Dedifferentiated amniotic fluid mesenchymal stem cell (primary cell): ENCODE measurements at regions not wholly inside any gene's neighbourhood (a gene's known extent, or its start where the extent isn't known, plus 50 kb on each side); places are given as distances from the start of the nearest gene placed in this dataset.
"Not testable (repeated sequence)": the region's sequence is repeated elsewhere in the genome, so short reads cannot be mapped to it uniquely, and the experiment has no call there.

Source experiments
- DNase-seq: peaks from one replicate; pipeline ENCODE4 v3.0.0-alpha.2; 2016; ENCODE audit errors: extremely low spot score

DNA sequence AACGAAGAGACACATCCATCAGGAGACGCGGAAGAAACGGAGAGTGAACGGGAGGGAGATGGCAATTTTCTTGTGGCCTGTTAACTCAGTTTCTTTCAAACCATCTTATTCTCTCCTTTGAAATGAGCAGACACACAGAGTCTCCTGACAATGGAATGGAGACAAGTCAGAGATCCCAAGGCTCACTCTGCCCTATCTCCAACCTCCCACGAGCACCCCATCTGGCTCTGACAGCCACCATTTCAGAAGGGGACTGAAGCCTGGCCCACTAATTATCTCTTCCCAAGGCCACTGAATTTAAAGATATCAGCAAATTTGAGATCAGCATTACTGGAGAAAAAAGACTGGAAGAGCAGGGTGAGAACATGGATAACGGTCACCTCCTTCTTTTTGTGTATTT is 215.6 kb downstream of the DHX15 start:
- DNase-seq, result no peak

DNA sequence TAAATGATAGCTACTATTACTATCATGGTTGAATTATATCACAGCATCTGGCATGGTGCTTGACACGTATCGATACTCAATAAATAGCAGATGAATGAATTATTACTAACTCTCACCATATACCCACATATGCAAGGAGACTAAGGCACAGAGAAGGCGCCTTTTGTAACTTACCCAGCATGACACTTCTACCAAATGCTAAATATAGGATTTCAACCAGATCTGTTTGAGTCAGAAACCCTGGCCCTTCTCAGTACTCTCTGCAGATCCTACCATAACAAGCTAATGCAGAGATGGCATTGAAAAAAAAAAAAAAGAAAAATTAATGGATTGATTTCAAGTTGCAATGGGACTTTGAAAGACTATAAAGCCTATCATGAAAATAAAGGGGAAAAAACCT is 219.5 kb downstream of the DHX15 start:
- no peak for DNase-seq

DNA sequence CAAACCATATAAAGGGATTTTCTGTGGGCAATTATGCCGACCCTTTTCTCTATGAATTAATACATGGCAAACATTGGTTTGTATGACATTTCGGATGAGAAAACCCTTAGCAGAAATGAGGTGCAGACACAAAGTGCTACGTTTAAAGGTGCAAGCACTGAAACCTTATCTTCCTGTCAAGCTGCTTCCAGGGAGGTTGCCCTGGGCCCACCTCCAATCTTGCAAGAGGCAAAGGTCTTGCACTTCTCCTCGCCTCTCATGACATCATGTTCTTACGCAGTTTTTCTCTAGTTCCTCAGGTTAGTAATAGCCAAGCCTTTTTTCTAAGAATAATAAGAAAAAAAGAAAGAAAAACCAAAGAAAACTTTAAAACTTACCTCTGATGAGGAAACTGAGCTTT is 220.1 kb downstream of the DHX15 start:
- DNase-seq, result no peak

DNA sequence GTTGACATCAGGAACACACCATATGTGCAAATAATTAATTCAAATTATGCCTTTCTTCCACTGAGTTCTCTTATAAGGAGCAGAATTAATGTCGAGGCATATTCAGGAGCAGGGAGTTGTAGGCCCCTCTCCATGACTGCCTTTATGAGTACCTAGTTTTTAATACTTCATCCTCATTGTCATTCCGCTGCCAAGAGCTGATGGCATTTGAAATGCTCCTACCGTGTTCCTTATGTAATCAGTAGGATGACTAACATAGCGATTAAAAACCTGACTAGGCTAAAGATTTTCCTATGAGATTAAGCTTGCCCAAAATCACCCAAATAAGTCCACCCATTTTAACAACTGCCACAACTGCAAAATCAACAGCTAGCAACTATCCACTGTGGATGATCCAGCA is 220.6 kb downstream of the DHX15 start:
- no peak for DNase-seq

DNA sequence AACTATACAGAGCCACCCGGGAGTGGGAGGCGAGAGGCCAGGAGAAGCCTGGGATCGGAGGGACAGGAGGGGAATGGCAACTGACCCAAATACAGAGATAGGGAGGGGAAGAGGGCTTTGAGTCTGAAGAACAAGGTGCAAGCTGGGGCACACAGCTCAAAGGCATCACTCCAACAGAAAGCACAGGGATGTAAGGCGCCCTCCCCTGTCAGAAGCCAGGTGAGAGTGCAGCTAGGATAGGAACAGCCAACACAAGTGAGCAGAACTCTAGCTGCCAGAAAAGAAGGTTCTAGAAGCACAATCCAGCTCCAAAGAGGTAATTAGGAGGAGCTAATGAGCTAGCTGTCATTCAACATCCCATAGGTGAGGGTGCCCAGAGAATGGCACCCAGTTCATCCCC is 232.2 kb downstream of the DHX15 start:
- no peak for DNase-seq

DNA sequence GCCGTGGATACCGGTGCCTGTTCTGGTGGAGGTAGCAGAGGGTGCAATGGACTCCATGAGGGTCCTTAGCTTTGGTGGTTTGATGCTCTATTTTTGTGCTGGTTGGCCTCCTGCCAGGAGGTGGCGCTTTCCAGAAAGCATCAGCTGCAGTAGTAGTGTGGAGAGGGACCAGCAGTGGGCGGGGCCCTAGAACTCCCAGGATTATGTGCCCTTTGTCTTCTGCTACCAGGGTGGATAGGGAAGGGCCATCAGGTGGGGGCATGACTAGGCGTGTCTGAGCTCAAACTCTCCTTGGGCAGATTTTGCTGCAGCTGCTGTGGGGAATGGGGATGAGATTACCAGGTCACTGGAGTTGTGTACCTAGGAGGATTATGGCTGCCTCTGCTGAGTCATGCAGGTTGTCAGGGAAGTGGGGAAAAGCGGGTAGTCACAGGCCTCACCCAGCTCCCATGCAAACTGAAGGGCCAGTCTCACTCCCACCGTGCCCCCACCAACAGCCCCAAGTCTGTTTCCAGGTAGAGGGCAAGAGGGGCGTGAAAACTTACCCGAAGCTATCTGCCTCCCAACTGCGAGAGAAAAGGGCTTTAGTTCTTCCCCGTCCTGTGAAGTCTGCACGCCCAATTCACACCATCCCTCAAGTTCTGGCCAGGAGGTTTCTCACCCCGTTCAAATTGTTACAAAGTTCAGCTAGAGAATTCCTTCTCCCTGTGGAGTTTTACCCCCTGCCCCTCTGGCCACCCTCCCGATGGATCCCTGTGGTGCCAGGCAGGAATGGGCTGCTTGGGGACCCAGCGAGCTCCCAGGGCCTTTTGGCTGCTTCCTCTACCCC is 235.0 kb downstream of the DHX15 start:
- DNase-seq, result not testable (repeated sequence)

DNA sequence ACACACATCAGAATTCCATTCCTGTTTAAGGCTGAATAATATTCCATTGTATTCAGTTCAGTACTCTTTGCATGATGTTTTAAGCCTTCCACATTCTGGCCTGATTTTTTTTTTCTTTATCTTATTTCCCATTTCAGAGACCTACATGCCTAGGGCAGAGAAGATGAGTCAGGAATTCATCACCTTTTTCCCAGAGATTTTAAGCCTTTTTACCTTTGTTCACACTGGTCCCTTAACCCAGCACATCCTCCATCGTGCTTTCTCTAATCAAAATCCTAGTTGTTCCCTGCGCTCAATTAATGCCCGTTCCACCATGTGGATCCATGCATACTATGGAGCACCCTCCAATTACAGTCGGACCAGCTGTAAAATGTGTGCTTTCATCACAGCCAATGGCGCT is 245.1 kb downstream of the DHX15 start:
- no peak for DNase-seq

DNA sequence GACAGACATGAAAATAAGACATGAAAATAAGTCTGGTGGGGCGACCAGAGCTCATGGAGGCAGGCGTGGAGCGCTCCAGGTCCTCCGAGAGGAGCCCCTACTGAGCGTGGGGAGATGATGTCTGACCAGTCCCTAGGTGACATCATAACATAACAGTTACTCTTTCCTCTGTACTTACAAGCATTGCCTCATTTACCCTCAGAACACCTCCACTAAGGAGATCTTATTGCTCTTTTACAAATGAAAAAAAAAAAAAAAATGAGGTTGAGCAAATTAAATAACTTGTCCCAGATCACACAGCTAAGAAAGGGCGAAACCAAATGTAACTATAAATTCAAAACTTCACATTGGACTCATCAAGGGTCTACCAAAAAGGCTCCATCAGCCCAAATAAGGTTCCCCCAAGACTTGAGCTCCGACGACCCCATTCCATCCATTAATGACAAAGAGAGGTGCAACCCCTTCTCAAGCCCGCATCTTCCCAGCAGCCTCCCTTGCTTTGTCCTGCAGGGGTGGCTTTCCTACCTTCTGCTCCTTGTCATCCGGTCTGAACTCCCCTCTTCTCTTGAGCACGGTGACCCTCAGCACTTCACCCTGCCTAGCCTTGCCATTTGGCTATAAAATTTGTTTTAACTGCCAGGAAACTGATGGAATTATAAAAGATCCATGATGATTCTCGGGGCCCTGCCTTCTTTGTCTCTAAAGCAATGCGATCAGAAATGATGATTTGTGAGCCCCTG is 246.7 kb downstream of the DHX15 start:
- DNase-seq, result no peak

DNA sequence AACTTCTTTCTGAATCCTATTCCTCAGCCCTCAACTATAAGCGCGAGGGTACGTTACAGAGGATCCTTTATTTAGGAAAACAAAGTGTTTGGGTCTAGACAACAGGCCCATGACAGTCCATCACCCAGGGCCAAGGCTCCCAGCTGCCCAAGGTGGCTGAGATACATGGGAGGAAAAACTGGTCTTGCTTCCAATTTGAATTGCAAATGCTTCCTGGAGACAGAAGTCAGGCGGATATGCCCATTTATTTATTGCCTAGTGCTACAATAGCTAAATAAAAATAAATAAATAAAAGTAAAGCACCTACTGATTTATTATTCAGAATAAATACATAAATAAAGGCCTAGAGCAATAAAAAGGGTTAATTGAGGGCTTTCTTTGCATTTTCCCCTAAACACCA is 248.7 kb downstream of the DHX15 start:
- DNase-seq, result no peak

DNA sequence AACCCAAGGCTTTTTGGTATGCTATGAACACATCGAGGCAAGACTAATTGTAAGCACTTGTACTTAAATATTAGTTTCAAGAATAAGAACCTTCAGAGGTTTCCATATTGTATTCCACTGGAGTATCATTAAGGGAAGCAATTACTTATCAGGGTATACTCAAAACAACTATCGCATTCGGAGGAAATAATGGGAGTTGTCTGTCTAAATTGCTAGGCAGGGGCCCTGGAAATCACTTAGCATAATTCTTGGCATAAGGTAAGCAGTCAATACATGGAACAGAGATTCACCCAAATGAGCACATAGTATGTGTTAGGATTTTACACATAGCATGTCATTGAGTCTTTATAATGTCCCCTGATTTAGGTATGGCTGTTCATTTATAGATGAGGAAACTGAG is 249.4 kb downstream of the DHX15 start:
- DNase-seq, result no peak

DNA sequence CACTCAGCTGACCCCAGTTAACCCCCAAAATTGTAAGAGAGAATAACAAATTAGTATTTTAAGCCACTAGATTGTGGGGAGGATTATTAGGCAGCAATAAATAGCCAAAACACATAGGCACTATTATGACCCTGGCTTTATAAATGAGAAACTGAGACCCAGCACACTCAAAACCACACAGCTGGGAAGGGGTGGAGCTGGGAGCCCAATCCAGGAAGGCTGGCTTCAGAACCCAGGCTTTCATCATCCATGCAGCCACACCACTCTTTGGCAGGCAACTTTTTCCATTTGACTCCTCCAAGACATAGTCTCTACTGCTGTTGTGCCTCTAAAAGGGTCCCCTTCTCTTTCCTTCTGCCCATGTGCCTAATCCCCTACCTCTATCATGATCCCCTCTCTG is 253.8 kb downstream of the DHX15 start:
- DNase-seq, result no peak

DNA sequence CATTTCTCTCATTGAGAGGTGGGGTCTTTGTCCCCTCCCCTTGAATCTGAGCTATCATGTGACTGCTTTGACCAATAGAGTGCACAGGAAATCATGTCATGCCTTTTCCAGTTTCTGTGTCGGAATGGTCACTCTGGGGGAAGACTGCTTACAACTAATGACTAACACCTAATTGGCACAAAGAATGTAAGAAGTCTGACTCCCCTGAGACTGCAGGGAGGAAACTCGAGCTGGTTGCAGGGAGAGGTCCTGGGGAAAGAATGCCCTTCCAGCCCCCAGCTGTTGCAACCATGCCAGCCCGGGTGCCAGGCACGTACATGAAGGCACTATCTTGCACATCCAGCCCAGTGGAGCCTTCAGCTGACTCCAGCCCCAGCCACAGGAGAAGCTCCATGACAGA is 254.2 kb downstream of the DHX15 start:
- no peak for DNase-seq

DNA sequence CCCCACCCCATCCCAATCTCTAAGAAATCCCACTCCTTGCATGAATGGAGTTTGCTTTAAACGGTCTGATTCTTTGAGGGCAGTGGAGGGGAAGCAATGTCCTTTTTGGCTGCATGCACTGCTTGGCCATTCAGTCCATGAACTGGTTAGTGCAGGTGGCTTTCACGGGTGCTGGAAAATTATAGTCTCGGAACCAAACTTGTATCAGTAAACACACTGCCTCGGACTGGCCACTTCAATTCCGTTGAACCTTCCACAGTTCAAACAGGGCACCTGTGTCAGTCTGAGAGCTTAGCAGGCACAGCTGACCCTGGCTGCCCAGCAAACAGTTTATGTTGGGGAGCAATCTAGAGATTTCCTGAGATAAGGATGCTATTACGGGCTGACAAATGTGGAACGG is 255.6 kb downstream of the DHX15 start:
- DNase-seq, result no peak

DNA sequence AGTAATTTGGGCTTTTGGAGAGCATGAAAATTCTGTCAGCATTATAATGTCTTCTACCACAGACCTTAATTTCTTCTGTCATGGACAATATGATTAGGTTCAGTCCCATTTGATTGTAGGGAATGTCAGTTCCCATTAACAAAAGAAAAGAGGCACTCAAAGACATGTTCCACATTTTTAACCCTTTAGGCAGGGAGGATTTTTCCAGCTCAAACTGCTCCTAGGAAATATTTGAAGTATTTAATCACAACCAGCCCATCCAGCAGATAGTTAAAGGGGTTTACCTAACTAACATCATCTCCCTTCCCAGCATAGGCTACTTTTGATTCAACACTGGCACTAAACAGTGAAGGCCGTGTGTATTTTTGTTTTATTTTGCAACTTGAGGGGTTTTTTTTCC is 256.0 kb downstream of the DHX15 start:
- no peak for DNase-seq

DNA sequence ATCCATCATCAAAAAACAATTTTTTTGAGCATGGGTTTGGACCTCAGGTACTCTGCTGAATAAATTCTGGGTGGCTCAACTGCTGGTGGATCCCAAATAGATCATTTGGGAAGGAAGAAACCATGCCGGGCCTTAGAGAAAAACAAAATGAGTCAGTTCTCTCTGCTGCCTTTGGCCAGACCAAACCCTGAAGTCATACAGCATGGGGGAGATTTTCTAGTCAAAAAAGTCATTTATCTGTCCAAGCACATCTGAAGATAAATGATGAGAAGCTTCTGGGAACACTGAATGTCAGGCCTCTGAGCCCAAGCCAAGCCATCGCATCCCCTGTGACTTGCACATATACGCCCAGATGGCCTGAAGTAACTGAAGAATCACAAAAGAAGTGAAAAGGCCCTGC is 261.4 kb downstream of the DHX15 start:
- DNase-seq, result no peak

DNA sequence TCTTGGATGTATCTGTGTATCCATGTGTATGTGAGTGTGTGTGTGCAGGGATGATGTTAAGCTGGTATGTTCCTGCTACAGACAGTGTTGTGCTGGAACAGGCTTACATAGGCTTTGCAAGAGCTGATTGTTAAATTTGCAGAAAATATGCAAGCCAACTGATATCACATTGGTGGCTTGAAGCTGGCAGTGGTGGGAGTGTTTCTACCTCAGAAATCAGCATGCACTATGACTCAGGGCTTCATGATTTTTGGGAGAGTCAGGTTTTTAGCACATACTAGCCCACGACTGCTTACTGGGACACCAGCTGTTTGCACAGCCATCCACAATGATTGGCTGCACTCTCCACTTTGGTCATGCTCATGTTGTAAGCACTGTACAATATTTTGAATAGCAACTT is 261.8 kb downstream of the DHX15 start:
- DNase-seq, result no peak

DNA sequence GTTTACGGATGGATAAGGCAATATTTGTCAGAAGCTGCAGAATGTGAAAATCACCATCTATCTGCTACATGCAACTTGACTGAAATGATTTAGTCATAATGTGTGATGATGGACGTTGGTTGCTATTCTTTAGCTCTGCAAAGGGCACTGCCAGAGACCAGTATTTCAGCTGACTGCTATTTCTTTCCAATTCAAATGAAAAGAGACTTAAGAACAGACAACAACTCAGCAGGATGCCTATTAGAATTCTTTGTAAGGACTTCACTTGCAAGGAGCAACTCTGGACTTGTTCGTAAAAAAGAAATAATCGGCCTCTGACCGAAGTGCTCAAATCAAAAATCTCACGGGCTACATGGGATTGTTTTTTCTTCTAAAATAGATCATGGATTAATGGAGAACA is 262.7 kb downstream of the DHX15 start:
- no peak for DNase-seq

DNA sequence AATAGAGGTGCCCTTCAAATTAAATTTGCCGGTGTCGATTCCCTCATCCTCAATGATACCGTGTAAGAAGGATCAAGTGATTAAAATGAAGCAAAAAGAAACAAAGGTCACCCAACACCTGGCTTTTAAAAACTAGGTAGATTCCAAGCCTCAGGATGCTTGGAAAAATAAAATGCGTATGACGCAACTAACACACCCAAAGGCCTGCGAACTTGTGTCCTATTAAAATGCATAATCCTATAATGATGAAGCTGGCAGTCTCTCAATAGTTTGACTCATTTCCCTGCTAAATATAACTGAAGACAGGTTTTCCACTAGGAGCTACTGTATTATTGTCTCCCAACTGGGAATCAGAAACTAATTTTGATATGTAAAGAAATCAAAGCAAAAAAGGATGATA is 263.2 kb downstream of the DHX15 start:
- DNase-seq, result no peak

DNA sequence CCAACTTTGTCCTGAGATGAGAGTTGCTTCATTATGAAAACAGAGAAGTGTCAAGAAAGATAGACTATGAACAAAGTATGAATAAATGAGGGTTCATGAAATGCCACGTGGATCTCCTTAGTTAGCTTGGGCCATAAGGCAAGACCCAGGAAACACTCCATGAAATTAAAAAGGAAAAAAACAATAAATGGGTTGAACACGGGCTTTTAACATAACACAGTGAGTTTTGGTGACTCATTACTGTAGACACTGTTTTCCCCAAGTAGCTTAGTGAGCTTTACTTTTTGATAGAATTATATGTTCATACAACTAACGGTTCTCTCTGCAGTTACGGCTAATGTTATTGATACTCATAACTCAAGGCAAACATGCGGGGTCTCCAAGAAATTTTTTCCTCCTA is 265.0 kb downstream of the DHX15 start:
- DNase-seq, result no peak

DNA sequence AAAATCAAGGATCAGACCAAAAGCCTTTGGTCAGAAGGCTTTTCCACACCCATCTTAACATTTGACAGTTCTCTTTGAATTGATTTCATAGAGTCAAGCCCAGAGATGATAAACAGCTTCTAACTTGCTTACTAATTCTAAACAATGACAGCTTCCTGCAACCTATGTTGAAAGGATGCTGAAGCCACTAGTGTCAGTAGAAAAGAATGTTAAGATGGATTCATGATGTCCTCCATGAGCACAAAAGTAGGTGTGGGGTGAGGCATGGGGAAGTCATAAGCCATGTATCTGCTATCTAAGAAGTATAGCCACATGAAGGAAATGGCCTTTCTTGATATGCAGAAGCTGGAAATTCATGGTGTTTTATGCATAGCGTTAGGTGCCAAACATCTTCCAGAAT is 269.3 kb downstream of the DHX15 start:
- no peak for DNase-seq

DNA sequence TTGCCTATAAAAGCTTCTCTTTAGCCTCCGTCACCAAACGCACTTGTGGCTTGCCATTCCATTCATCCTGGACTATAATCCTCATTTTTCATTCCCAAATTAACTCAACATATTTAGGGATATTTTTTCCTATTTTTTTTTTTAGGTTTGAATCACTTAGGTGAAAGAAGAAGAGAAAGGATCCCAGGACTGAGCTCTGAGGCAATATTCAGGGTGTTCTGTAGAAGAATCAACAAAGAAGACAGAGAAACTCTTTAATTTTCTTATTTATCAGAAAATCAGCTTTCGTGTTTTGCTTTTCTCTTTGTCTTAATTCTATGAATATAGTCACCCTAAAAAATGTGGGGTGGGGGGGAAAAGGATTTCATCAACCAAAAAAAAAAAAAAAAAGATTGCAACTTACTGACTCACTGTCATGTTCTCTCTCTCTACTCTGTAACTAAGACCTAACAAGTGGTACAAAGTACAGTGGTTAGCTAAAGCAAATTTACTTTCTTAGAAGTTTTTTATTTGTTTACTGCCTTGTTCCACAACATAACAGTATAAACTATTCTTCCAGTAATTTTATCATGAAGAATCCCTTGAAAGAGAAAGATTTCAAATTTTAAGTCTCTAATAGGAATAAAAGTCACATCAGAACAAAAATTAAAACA is 272.0 kb downstream of the DHX15 start:
- DNase-seq, result no peak

DNA sequence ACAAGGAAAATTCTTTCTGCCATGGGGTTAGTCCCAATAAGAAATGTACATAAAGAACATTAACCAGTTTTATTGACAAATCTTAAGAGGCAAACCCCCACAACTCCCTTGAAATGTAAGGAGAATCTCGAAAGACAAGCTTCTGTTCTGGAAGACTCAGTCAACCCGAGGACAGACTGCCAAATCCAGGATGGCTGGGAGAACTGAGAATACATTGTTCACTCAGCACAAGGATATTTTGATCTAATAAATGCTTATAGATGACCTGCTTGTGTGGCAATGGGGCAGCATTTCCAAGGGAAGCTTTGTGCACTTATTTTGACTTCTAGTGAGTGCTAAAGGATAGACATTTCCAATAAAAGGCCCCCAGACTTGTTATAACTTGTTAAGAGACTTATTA is 280.4 kb downstream of the DHX15 start:
- DNase-seq, result no peak

DNA sequence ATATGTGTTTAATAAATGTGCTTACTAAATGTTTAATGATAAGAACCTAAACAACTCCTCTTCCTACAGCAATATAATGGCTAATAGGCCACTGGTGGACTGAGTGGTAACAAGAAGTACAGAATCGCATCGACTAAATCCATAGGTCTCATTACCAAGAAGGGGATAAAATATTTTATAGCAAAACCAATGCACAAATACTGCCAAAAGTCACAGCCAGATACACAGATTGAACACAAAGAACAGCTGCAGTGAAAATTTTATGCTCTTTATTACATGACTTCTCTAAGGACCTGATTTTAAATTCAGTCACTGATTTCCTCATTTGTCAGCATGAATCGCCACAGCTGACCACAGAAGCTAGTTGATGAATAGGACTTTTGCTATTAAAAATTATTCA is 285.4 kb downstream of the DHX15 start:
- DNase-seq, result no peak
